GM19372 (cell line): ENCODE measurements at regions not wholly inside any gene's neighbourhood (a gene's known extent, or its start where the extent isn't known, plus 50 kb on each side); places are given as distances from the start of the nearest gene placed in this dataset.
"Not testable (repeated sequence)": the region's sequence is repeated elsewhere in the genome, so short reads cannot be mapped to it uniquely, and the experiment has no call there.

Experiments
- ATAC-seq: cut with Tn5 transposase; IDR thresholded peaks from one replicate; pipeline ENCODE4 v1.9.1; 2021; ENCODE audit warnings: mild to moderate bottlenecking, low read depth, moderate library complexity; ENCODE audit not compliant: unreplicated experiment

- ATAC-seq = no peak
Measured at GRCh38 chr10:4282496-4282895, 497.5 kb upstream of the KLF6 start.

GRCh38 chr10:4281190-4281825 is 496.3 kb upstream of the KLF6 start:
- ATAC-seq = no peak

- no peak for ATAC-seq
Measured at GRCh38 chr10:4280461-4281189, 495.6 kb upstream of the KLF6 start.

- no peak for ATAC-seq
Measured at GRCh38 chr10:4279655-4280054, 494.6 kb upstream of the KLF6 start.

GRCh38 chr10:4278186-4278585 is 493.2 kb upstream of the KLF6 start:
- ATAC-seq = no peak

DNA sequence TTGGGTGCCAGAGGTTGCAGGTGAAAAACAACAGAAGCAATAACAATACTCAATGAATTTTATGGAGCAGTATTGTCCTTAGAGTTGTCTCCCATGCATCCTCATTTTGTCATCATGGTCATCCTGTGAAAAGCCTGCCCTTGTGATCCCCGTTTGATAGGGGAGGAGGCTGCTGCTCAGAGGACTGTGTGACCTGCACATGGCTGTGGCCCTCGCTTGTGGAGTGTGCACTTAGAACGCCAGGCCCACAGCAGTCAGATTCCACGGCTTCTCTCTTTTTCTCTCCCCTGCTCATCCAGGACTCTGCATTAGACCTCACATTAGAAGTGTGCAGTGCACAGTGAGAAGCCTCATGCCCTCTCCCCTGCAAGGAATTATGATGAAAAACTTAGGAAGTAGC is 491.1 kb upstream of the KLF6 start:
- no peak for ATAC-seq

- ATAC-seq = not testable (repeated sequence)
Measured at GRCh38 chr10:4274671-4275070, 489.7 kb upstream of the KLF6 start.

DNA sequence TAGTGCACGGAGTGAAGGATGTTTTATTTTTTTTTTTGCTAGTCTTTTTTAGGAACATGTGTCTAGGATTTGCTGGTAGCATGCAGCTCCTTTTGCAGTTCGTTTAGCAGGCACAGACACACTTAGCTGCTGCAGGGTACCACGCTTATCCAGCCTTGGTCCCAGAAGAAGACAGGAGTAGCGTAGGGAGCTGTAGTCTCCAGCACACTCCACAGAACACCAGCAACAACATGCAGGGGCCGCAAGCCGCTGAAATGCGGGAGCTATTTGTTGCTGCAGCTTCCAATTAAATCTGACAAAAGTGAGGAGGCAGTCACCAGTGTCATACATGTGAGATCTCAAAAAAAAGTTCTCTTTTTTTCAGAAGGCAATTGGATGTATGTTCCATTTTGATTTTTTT is 486.2 kb upstream of the KLF6 start:
- no peak for ATAC-seq

DNA sequence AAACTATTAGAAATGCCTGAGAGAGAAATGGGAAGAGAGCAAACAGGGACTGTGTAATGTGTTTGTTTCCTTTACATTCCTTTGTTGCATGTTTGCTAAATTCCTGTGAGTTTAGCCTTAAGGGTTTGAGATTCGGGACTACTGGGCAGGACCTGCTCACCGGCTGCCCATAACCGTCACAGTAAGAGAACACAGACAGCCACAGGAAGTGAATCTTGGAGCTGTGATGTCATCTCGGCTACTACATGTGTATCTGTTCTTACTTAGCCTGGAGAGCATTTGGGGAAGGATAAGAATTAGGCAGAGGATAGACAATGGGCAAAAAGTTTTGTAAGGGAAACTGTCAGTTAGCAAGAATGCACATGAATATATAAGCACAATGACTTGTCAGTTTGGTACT is 485.1 kb upstream of the KLF6 start:
- ATAC-seq = no peak

DNA sequence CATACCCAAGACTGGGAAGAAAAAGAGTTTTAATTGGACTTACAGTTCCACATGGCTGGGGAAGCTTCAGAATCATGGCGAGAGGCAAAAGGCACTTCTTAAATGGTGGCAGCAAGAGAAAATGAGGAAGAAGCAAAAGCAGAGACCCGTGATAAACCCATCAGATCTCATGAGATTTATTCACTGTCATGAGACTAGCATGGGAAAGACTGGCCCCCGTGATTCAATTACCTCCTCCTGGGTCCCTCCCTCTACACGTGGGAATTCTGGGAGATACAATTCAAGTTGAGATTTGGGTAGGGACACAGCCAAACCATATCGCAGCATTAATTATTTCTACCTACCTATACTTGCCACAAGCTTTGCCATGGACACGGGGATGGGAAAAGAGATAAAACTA is 483.5 kb upstream of the KLF6 start:
- ATAC-seq = not testable (repeated sequence)

GRCh38 chr10:4267086-4267773 is 482.2 kb upstream of the KLF6 start:
- ATAC-seq = no peak

- no peak for ATAC-seq
Measured at GRCh38 chr10:4266416-4267085, 481.5 kb upstream of the KLF6 start.

- ATAC-seq = no peak
Measured at GRCh38 chr10:4265964-4266363, 481.0 kb upstream of the KLF6 start.

GRCh38 chr10:4264209-4264865 is 479.3 kb upstream of the KLF6 start:
- ATAC-seq = no peak

DNA sequence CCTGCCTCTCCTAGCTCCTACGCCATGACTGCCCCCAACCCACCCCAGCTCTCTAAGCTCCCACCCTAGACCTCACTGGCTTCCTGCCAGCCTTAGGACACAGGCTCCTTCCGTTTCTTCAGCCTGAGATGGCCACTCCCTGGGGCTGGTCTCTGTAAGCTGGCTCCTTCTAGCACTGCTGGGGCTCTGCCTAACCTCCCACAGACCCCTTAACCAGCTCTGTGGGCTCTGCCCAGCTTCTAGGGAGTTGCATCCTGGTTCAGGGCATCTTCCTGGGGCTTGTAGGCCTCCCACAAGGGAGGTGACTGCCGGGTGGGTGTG is 478.6 kb upstream of the KLF6 start:
- no peak for ATAC-seq

- no peak for ATAC-seq
Measured at GRCh38 chr10:4262870-4263600, 478.0 kb upstream of the KLF6 start.

- no peak for ATAC-seq
Measured at GRCh38 chr10:4262449-4262848, 477.4 kb upstream of the KLF6 start.

GRCh38 chr10:4260483-4261124 is 475.6 kb upstream of the KLF6 start:
- ATAC-seq = no peak

DNA sequence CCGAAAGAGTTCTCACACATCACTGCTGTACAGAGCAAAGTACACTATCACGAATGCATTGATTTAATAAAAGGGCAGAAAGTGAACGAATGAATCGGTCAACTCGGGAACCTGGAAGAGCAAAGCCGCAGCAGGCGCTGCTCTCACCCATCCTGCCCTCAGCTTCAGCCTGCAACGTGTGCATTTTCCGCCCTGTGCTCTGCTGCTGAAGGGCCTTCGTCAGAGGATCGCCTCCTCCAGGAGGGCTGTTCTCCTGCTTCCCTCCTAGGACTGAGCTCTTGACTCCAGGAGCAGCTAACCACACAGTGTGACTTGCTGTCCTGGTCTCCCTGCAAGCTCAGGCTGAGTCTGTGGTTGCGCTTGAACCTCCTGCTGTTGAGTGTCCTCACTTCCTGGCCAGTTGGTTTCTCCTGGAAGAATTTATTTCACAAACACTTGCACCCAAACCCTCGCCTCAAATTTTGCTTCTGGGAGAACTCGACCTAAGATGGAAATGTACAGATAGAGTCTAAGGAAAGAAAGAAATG is 473.0 kb upstream of the KLF6 start:
- no peak for ATAC-seq
